Right lobe of liver (tissue), 6 donors: ENCODE measurements at regions not wholly inside any gene's neighbourhood (a gene's known extent, or its start where the extent isn't known, plus 50 kb on each side); places are given as distances from the start of the nearest gene placed in this dataset.

Source experiments
- ATAC-seq, 4 donors: fragments of 200-7000 bp; cut with Tn5 transposase; one replicate each; pipeline ENCODE4 v1.9.1; 2020; ENCODE audit warnings: mild to moderate bottlenecking in 4 of 4, moderate library complexity in 4 of 4
- DNase-seq, 3 donors: peaks; one replicate each; pipeline ENCODE4 v3.0.0-alpha.2; 2020
- H3K27ac ChIP-seq, 3 donors: fragments of 200-600 bp; one replicate each; pipeline ENCODE4 v1.8.0; 2022
- H3K27me3 ChIP-seq, 2 donors: fragments of 200-600 bp; one replicate each; pipeline ENCODE4 v1.8.0; 2022
- H3K36me3 ChIP-seq, 4 donors: fragments of 200-600 bp; sonication (generic) in 1 of 4; one replicate each; pipeline versions ENCODE4 v1.5.1 to v1.8.0; 2017 to 2022; ENCODE audit warnings: control low read depth in 1 of 4
- H3K4me1 ChIP-seq, 4 donors: fragments of 200-600 bp; sonication (generic) in 1 of 4; one replicate each; pipeline versions ENCODE4 v1.5.1 to v1.8.0; 2017 to 2022; ENCODE audit warnings: control low read depth in 1 of 4
- H3K4me3 ChIP-seq, 3 donors: fragments of 200-600 bp; one replicate each; pipeline ENCODE4 v1.8.0; 2022
- H3K9me3 ChIP-seq, 4 donors: fragments of 200-600 bp; sonication (generic) in 1 of 4; one replicate each; pipeline versions ENCODE4 v1.5.1 to v1.8.0; 2017 to 2022; ENCODE audit warnings: control low read depth in 1 of 4
- CTCF ChIP-seq, 4 donors: fragments of 200-600 bp in 3 of 4; fragments of 450-650 bp in 1 of 4; IDR thresholded peaks; one replicate each; pipeline versions ENCODE4 v1.5.1 to v1.8.0; 2016 to 2022; ENCODE audit warnings: antibody characterized with exemption in 4 of 4, mild to moderate bottlenecking in 2 of 4
- POLR2A ChIP-seq: fragments of 450-650 bp; IDR thresholded peaks from one replicate; pipeline ENCODE4 v1.6.1; 2017; ENCODE audit warnings: antibody characterized with exemption, mild to moderate bottlenecking
- WGBS: methylation state at CpG from one replicate; pipeline ENCODE4 v1.1.6; 2018; ENCODE audit warnings: low coverage, low lambda C conversion rate; ENCODE audit not compliant: insufficient coverage; ENCODE audit errors: missing lambda C conversion rate; 5-methylcytosine and 5-hydroxymethylcytosine counted together
- intact Hi-C, 2 donors: fragments of 100-400 bp; cut with DNase I; formaldehyde crosslinking; loops; one replicate each; pipeline versions ENCODE4 v1.11.2 to v1.14.1; 2022
- donor health status: DM: no; HTN: yes; CAD: no.
- donor health status: DM: no; HTN: no; CAD: no.
- donor health status: DM: no; HTN: no; CAD: no.
- donor health status: DM: no; HTN: yes; CAD: no.
- donor health status: DM: no; HTN: yes; CAD: no.

- no peak overlapping the region for H3K27ac ChIP-seq
- DNase-seq (no peak), ATAC-seq (no peak)
- H3K4me1 ChIP-seq, result no peaks in the 10 kb centered on the region
- no peak overlapping the region for H3K4me3 ChIP-seq
- no peaks in the 10 kb centered on the region for H3K27me3 ChIP-seq
- intact Hi-C loops, result no loop called here
- H3K9me3 ChIP-seq, result no peaks in the 10 kb centered on the region
- TF ChIP-seq POLR2A (no peak), CTCF (IDR thresholded peaks at IDR 0.05) (no peak)
- no peaks in the 10 kb centered on the region for H3K36me3 ChIP-seq
These were observed 70.6 kb upstream of the CCNG1 start for GRCh38 chr5:163366757-163367156.

- 43% methylated on average over 1 of the region's 1 CpG for WGBS
- H3K4me3 ChIP-seq, result no peak overlapping the region
These were observed 67.5 kb upstream of the CCNG1 start for GRCh38 chr5:163369776-163370385.

GRCh38 chr5:163373436-163374084, 63.8 kb upstream of the CCNG1 start:
- H3K27me3 ChIP-seq, result no peaks in the 10 kb centered on the region
- no peak overlapping the region for H3K4me3 ChIP-seq
- 62% methylated on average over 2 of the region's 2 CpGs for WGBS
- DNase-seq (no peak), ATAC-seq (no peak)
- no peak overlapping the region for H3K27ac ChIP-seq
- TF ChIP-seq POLR2A (no peak), CTCF (IDR thresholded peaks at IDR 0.05) (no peak)
- no peaks in the 10 kb centered on the region for H3K9me3 ChIP-seq
- intact Hi-C loops, result no loop called here
- no peaks in the 10 kb centered on the region for H3K4me1 ChIP-seq
- no peaks in the 10 kb centered on the region for H3K36me3 ChIP-seq

More at GRCh38 chr5:163369776-163370385, 67.5 kb upstream of the CCNG1 start:
- DNase-seq (no peak), ATAC-seq (no peak)
- Histone ChIP-seq H3K27me3 (no peaks in the 10 kb centered on the region), H3K9me3 (no peaks in the 10 kb centered on the region), H3K36me3 (no peaks in the 10 kb centered on the region), H3K4me1 (no peaks in the 10 kb centered on the region), H3K27ac (no peak overlapping the region)
- TF ChIP-seq POLR2A (no peak), CTCF (IDR thresholded peaks at IDR 0.05) (no peak)
- intact Hi-C loops, result no loop called here

GRCh38 chr5:163377982-163378381, 59.4 kb upstream of the CCNG1 start:
- no peak for ATAC-seq
- peaks cover 0 to 7% (median 2%) of the 10 kb centered on the region in 4 donors for H3K4me1 ChIP-seq
- no peak for DNase-seq
- no peaks in the 10 kb centered on the region for H3K9me3 ChIP-seq
- H3K27ac ChIP-seq, result no peak overlapping the region
- WGBS, result 83% methylated on average over 4 of the region's 6 CpGs
- no peak for TF ChIP-seq CTCF (IDR thresholded peaks at IDR 0.05)
- no peak for TF ChIP-seq POLR2A
- H3K27me3 ChIP-seq, result no peaks in the 10 kb centered on the region
- intact Hi-C loops, result no loop called here
- no peaks in the 10 kb centered on the region for H3K36me3 ChIP-seq
- no peak overlapping the region for H3K4me3 ChIP-seq
